Smooth muscle cell (in vitro differentiated cells): ENCODE measurements at regions not wholly inside any gene's neighbourhood (a gene's known extent, or its start where the extent isn't known, plus 50 kb on each side); places are given as distances from the start of the nearest gene placed in this dataset.
A peak's percentile ranks its signal among the peaks of the same experiment; 100 is the strongest.

Experiments used
- DNase-seq: peaks from one replicate; lab custom pipeline; 2025; ENCODE audit not compliant: unreplicated experiment; lab: John Stamatoyannopoulos, UW
- H2AFZ ChIP-seq: fragments of 200-600 bp; sonication (generic); 2 replicates; pipeline ENCODE4 v1.6.0; 2016; ENCODE audit warnings: antibody characterized with exemption, low read depth, mild to moderate bottlenecking
- H3F3A ChIP-seq: fragments of 200-600 bp; sonication (generic); 2 replicates; pipeline ENCODE4 v1.6.0; 2017; ENCODE audit warnings: antibody characterized with exemption, low read depth
- H3K27ac ChIP-seq: fragments of 200-600 bp; sonication (generic); 2 replicates; pipeline ENCODE4 v1.5.1; 2016; ENCODE audit warnings: low read depth, mild to moderate bottlenecking
- H3K27me3 ChIP-seq: fragments of 200-600 bp; sonication (generic); 2 replicates; pipeline ENCODE4 v1.6.1; 2016; ENCODE audit warnings: low read depth, mild to moderate bottlenecking
- H3K36me3 ChIP-seq: fragments of 200-600 bp; sonication (generic); 2 replicates; pipeline ENCODE4 v1.5.1; 2016; ENCODE audit warnings: low read depth
- H3K4me1 ChIP-seq: fragments of 200-600 bp; sonication (generic); 2 replicates; pipeline ENCODE4 v1.5.1; 2016; ENCODE audit warnings: low read depth
- H3K4me2 ChIP-seq: fragments of 200-600 bp; sonication (generic); 2 replicates; pipeline ENCODE4 v1.6.0; 2016; ENCODE audit warnings: mild to moderate bottlenecking
- H3K4me3 ChIP-seq: fragments of 200-600 bp; sonication (generic); 2 replicates; pipeline ENCODE4 v1.5.1; 2016; ENCODE audit warnings: mild to moderate bottlenecking
- H3K79me2 ChIP-seq: fragments of 200-600 bp; sonication (generic); 2 replicates; pipeline ENCODE4 v1.6.0; 2016; ENCODE audit warnings: low read depth, mild to moderate bottlenecking
- H3K9ac ChIP-seq: fragments of 200-600 bp; sonication (generic); 2 replicates; pipeline ENCODE4 v1.6.0; 2016; ENCODE audit warnings: low read depth
- H3K9me3 ChIP-seq: fragments of 200-600 bp; sonication (generic); replicated peaks from 2 replicates; pipeline ENCODE4 v1.5.1; 2016; ENCODE audit warnings: low read depth
- H4K20me1 ChIP-seq: fragments of 200-600 bp; sonication (generic); 2 replicates; pipeline ENCODE4 v1.6.0; 2016; ENCODE audit warnings: low read depth
- CTCF ChIP-seq: fragments of 200-600 bp; sonication (generic); IDR thresholded peaks from 2 replicates; pipeline ENCODE4 v1.5.1; 2017; ENCODE audit warnings: borderline replicate concordance, mild to moderate bottlenecking, antibody characterized with exemption; ENCODE audit not compliant: insufficient read depth, poor library complexity, severe bottlenecking
- WGBS: methylation state at CpG from one replicate; pipeline ENCODE4 v1.1.7; 2016; ENCODE audit warnings: low lambda C conversion rate; 5-methylcytosine and 5-hydroxymethylcytosine counted together

DNA sequence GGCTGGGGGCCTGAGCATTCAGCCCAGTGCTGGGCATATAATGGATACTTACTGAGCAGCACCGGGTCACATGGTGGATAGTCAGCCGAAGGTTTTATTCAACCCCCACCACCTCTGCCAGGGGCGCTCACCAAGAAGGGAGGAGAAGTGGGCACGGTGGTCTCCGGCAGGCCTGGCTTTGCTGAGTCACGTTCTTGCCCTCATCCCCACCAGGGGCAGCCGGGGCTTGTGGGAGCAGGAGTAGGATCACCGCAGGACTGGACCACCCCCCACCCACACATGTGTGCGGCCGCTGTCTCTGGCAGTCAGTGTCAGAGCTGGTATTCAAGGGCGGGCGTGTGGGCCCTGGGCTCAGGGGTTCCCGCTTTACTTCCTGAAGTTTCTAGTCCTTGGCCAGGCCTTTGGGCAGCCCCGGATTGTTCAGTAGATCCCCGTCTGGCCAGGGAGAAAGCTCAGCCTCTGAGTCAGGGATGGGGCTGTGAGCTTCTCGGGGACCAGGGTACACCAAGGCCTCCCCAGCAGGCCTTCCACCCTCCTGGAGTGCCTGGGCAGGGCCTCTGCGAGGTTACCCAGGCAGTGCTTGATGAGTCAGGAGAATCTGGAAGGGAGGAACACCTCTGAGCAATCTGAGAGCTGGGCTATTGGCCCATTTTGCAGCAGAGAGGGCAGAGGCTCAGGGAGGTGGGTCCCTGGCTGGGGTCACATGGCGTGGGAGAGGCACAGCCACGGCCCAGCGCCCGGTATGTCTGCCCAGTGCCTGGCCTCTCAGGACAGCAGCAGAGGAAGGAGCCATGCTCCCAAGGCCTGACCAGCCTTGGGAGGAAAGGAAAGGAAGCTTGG, 60.6 kb downstream of the RTL6 start:
- H3K9ac ChIP-seq: peak overlapping the region; percentile 28
- no peak overlapping the region for H3K4me2 ChIP-seq
- H3K36me3 ChIP-seq: no peaks in the 10 kb centered on the region
- peak overlapping the region; percentile 46 for H3K27ac ChIP-seq
- no peak overlapping the region for H2AFZ ChIP-seq
- no peaks in the 10 kb centered on the region for H3K79me2 ChIP-seq
- H3K4me3 ChIP-seq: no peak overlapping the region
- H3K27me3 ChIP-seq: no peaks in the 10 kb centered on the region
- no peaks in the 10 kb centered on the region for H4K20me1 ChIP-seq
- peaks cover 4% of the 10 kb centered on the region for H3K4me1 ChIP-seq
- H3K9me3 ChIP-seq: no peaks in the 10 kb centered on the region
- no peak for DNase-seq
- TF ChIP-seq CTCF: no peak
- 55% methylated on average over 21 of the region's 21 CpGs for WGBS
- no peaks in the 10 kb centered on the region for H3F3A ChIP-seq

- Histone ChIP-seq H3K9ac (no peak overlapping the region), H3K27me3 (no peaks in the 10 kb centered on the region), H3K9me3 (no peaks in the 10 kb centered on the region), H3K36me3 (no peaks in the 10 kb centered on the region), H3K4me1 (peaks cover 4% of the 10 kb centered on the region), H3F3A (no peaks in the 10 kb centered on the region), H3K27ac (peak overlapping the region; percentile 46), H3K4me3 (no peak overlapping the region), H3K4me2 (no peak overlapping the region), H3K79me2 (no peaks in the 10 kb centered on the region), H4K20me1 (no peaks in the 10 kb centered on the region), H2AFZ (no peak overlapping the region)
- 72% methylated on average over 8 of the region's 8 CpGs for WGBS
- no peak for TF ChIP-seq CTCF
- DNase-seq: no peak
Measured at GRCh38 chr22:44436736-44437135, 61.3 kb downstream of the RTL6 start.

- WGBS: 92% methylated on average over 4 of the region's 4 CpGs
- H2AFZ ChIP-seq: no peak overlapping the region
- H3K4me2 ChIP-seq: no peak overlapping the region
Measured at GRCh38 chr22:44431256-44431655, 66.8 kb downstream of the RTL6 start.

More at GRCh38 chr22:44431256-44431655, 66.8 kb downstream of the RTL6 start:
- no peak for DNase-seq
- H3K36me3 ChIP-seq: no peaks in the 10 kb centered on the region
- H3K27ac ChIP-seq: no peak overlapping the region
- TF ChIP-seq CTCF: no peak
- no peaks in the 10 kb centered on the region for H3K79me2 ChIP-seq
- no peaks in the 10 kb centered on the region for H3K4me1 ChIP-seq
- H3K4me3 ChIP-seq: no peak overlapping the region
- no peaks in the 10 kb centered on the region for H3F3A ChIP-seq
- no peaks in the 10 kb centered on the region for H3K9me3 ChIP-seq
- no peaks in the 10 kb centered on the region for H3K27me3 ChIP-seq
- no peak overlapping the region for H3K9ac ChIP-seq
- H4K20me1 ChIP-seq: no peaks in the 10 kb centered on the region
